GM18868 (cell line): ENCODE measurements at regions not wholly inside any gene's neighbourhood (a gene's known extent, or its start where the extent isn't known, plus 50 kb on each side); places are given as distances from the start of the nearest gene placed in this dataset.

Experiments
- ATAC-seq: cut with Tn5 transposase; IDR thresholded peaks from one replicate; pipeline ENCODE4 v1.9.1; 2021; ENCODE audit warnings: mild to moderate bottlenecking, moderate library complexity; ENCODE audit not compliant: unreplicated experiment

- ATAC-seq: no peak
These were observed 251.2 kb downstream of the GXYLT1 start for GRCh38 chr12:41893491-41893890.

GRCh38 chr12:41892302-41892701 lies 252.4 kb downstream of the GXYLT1 start:
- no peak for ATAC-seq

- no peak for ATAC-seq
These were observed 253.4 kb downstream of the GXYLT1 start for GRCh38 chr12:41891226-41891625.

GRCh38 chr12:41888285-41888684 lies 256.4 kb downstream of the GXYLT1 start:
- no peak for ATAC-seq

- no peak for ATAC-seq
These were observed 262.5 kb downstream of the GXYLT1 start for GRCh38 chr12:41881891-41882805.

GRCh38 chr12:41869432-41869831 lies 275.2 kb downstream of the GXYLT1 start:
- ATAC-seq: no peak

- ATAC-seq: no peak
These were observed 277.7 kb downstream of the GXYLT1 start for GRCh38 chr12:41866878-41867430.

GRCh38 chr12:41856228-41856627 lies 288.4 kb downstream of the GXYLT1 start:
- no peak for ATAC-seq

- no peak for ATAC-seq
These were observed 294.6 kb downstream of the GXYLT1 start for GRCh38 chr12:41850046-41850445.

- no peak for ATAC-seq
These were observed 298.0 kb downstream of the GXYLT1 start for GRCh38 chr12:41846718-41847117.

GRCh38 chr12:41836416-41836815 lies 308.3 kb downstream of the GXYLT1 start:
- ATAC-seq: no peak

GRCh38 chr12:41835556-41835955 lies 309.1 kb downstream of the GXYLT1 start:
- no peak for ATAC-seq

- no peak for ATAC-seq
These were observed 324.7 kb downstream of the GXYLT1 start for GRCh38 chr12:41819948-41820347.

GRCh38 chr12:41804026-41804425 lies 340.6 kb downstream of the GXYLT1 start:
- ATAC-seq: no peak

GRCh38 chr12:41802803-41803202 lies 341.9 kb downstream of the GXYLT1 start:
- ATAC-seq: no peak

GRCh38 chr12:41801261-41801660 lies 343.4 kb downstream of the GXYLT1 start:
- ATAC-seq: no peak

- no peak for ATAC-seq
These were observed 345.0 kb downstream of the GXYLT1 start for GRCh38 chr12:41799671-41800070.

- no peak for ATAC-seq
These were observed 348.8 kb downstream of the GXYLT1 start for GRCh38 chr12:41795910-41796309.

GRCh38 chr12:41795051-41795600 lies 349.5 kb downstream of the GXYLT1 start:
- ATAC-seq: no peak

GRCh38 chr12:41794336-41794735 lies 350.3 kb downstream of the GXYLT1 start:
- no peak for ATAC-seq

GRCh38 chr12:41784957-41785356 lies 359.7 kb downstream of the GXYLT1 start:
- ATAC-seq: no peak

GRCh38 chr12:41778934-41779333 lies 365.7 kb downstream of the GXYLT1 start:
- no peak for ATAC-seq
